ENCODE measurements at regions not wholly inside any gene's neighbourhood (a gene's known extent, or its start where the extent isn't known, plus 50 kb on each side); places are given as distances from the start of the nearest gene placed in this dataset.
"Not testable (repeated sequence)": the region's sequence is repeated elsewhere in the genome, so short reads cannot be mapped to it uniquely, and the experiment has no call there.

DNA sequence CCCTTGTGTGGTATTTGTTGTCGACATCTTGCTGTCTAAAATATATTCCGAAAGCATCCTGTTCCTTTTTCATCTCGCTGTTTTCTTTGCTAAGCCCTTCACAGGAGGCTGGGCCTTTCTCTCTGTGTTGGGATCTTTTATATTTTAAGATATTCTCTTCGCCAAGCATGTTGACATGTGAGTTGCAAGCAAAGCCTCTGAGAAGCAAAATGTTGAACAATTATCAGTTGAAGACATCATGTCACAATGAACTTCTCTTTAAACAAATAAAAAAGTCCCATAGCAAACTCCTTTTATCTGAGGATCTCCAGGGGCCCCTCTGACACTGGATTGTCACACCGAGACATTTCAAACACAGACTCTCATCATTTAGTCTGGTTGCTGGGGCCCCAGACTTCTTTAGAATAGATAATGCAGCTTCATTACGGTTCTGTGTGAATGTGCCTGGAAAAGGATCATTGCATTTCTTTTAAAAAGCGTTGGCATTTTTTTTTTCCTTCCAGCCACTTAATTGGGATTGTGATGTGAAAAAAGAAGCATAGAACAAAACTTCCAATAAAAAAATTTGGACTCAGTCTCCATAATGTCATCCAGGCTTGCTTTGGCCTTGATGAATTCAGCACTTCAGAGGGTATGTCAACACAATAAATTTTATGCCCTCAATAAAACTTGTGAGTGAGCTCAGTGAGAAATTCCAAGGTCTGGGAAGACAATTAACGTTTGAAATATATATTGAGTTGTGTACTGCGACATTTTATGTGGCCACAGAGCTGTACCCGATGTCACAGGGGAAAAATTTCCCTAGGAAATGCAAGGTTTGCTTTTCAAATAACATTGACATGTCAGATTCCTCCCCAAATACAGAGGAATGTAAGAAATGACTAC is 496.8 kb downstream of the XYLT1 start:
- intact Hi-C loops (cut with DNase I) = no loop called here
- no peaks in the 10 kb centered on the region for H3K9me3 ChIP-seq
- no peaks in the 10 kb centered on the region for H3K4me1 ChIP-seq
- no peak overlapping the region for H3K4me3 ChIP-seq
- 38 to 43% methylated on average over 10 of the region's 10 CpGs for WGBS, 2 donors
- no peaks in the 10 kb centered on the region for H3K27me3 ChIP-seq
- TF ChIP-seq POLR2A (IDR thresholded peaks at IDR 0.05) = no peak
- TF ChIP-seq, protein P1, sequence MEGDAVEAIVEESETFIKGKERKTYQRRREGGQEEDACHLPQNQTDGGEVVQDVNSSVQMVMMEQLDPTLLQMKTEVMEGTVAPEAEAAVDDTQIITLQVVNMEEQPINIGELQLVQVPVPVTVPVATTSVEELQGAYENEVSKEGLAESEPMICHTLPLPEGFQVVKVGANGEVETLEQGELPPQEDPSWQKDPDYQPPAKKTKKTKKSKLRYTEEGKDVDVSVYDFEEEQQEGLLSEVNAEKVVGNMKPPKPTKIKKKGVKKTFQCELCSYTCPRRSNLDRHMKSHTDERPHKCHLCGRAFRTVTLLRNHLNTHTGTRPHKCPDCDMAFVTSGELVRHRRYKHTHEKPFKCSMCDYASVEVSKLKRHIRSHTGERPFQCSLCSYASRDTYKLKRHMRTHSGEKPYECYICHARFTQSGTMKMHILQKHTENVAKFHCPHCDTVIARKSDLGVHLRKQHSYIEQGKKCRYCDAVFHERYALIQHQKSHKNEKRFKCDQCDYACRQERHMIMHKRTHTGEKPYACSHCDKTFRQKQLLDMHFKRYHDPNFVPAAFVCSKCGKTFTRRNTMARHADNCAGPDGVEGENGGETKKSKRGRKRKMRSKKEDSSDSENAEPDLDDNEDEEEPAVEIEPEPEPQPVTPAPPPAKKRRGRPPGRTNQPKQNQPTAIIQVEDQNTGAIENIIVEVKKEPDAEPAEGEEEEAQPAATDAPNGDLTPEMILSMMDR (IDR thresholded peaks at IDR 0.05) = no peak
- no peak for ATAC-seq
- H3K27ac ChIP-seq = no peak overlapping the region
- no peaks in the 10 kb centered on the region for H3K36me3 ChIP-seq (replicated peaks in 1 of 2; ENCODE audit: insufficient read depth in 1 of 2, low read depth in 2 of 2)
- no peak for DNase-seq

DNA sequence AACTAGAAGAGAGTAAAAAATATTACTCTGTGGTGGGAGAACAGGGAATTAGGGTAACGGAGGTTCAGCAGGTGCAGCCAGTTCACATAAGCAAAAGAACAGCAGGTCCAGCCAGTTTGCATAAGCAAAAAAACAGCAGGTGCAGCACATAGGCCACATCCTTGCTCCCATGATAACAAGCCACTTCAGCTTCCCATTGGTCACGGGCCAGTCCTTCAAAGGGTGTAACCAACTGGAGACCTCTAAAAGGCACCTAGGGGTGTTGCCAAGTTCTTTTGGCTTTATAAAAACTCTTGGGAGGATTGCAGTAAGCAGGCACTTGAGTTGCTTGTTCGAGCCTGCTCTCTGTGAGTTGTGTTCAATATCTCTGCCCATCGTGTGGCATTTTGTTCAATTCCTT is 488.1 kb downstream of the XYLT1 start:
- no peak for ATAC-seq
- TF ChIP-seq, protein P1 (IDR thresholded peaks at IDR 0.05) = no peak
- TF ChIP-seq POLR2A (IDR thresholded peaks at IDR 0.05) = no peak
- Histone ChIP-seq H3K9me3 (no peaks in the 10 kb centered on the region), H3K27me3 (no peaks in the 10 kb centered on the region), H3K27ac (no peak overlapping the region), H3K4me1 (no peaks in the 10 kb centered on the region), H3K36me3 (replicated peaks in 1 of 2; ENCODE audit: insufficient read depth in 1 of 2, low read depth in 2 of 2) (no peaks in the 10 kb centered on the region), H3K4me3 (no peak overlapping the region)
- DNase-seq = no peak
- intact Hi-C loops (cut with DNase I) = no loop called here
- 66 to 77% methylated on average over 4 of the region's 4 CpGs for WGBS, 2 donors

DNA sequence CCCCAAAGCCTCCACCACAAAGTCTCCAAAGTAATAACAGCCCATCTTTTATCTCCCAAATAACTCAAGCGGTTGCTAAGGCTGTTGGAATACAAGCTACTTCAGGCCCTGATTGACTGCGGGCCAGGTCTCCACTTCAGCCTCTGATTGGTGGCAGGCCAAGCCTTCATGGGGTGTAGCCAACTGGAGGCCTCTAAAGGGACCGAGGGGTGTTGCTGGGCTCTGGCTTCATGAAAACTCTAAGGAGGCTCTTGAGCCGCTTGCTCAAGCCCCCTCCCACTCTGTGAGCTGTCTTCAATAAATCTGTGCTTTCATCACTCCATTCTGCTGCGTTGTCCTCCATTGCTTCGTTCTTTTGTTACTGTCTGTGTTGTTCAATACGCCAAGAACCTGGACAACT is 487.2 kb downstream of the XYLT1 start:
- Histone ChIP-seq H3K9me3 (no peaks in the 10 kb centered on the region), H3K4me1 (no peaks in the 10 kb centered on the region), H3K27ac (no peak overlapping the region), H3K36me3 (replicated peaks in 1 of 2; ENCODE audit: insufficient read depth in 1 of 2, low read depth in 2 of 2) (no peaks in the 10 kb centered on the region), H3K4me3 (no peak overlapping the region), H3K27me3 (no peaks in the 10 kb centered on the region)
- DNase-seq = no peak
- 85 to 87% methylated on average over 7 of the region's 7 CpGs for WGBS, 2 donors
- no peak for ATAC-seq
- no peak for TF ChIP-seq POLR2A (IDR thresholded peaks at IDR 0.05)
- TF ChIP-seq, protein P1 (IDR thresholded peaks at IDR 0.05) = no peak
- intact Hi-C loops (cut with DNase I) = no loop called here

DNA sequence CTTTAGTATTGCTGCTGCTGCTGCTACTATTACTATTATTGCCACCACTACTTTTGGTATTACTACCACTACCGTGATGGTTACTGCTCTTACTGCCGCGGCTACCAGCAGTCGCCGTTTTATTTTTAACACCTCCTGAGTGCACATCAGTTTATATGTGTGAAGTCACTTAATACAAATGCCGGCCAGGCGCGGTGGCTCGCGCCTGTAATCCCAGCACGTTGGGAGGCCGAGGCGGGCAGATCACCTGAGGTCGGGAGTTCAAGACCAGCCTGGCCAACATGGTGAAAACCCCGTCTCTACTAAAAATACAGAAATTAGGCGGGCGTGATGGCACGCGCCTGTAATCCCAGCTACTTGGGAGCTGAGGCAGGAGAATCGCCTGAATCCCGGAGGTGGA is 486.7 kb downstream of the XYLT1 start:
- H3K4me3 ChIP-seq; ATAC-seq; H3K27ac ChIP-seq; intact Hi-C loops (cut with DNase I); H3K4me1 ChIP-seq; H3K9me3 ChIP-seq; H3K27me3 ChIP-seq; DNase-seq; H3K36me3 ChIP-seq (replicated peaks in 1 of 2; ENCODE audit: insufficient read depth in 1 of 2, low read depth in 2 of 2): not testable (repeated sequence)
- WGBS, 2 donors = 92 to 93% methylated on average over 10 to 21 of the region's 21 CpGs

DNA sequence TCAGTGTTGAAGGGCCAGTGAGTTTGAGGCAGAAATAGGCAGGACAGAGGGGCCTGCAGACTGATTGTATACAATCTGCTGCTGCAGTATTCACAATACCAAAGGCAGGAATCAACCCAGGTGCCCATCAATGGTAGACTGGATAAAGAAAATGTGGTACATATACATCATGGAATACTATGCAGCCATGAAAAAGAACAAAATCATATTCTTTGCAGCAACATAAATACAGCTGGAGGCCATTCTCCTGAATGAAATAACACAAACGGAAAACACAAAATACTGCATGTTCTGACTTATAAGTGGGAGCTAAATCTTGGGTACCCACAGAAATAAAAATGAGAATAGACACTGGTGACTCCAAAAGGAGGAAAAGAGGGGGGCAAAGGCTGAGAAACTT is 485.1 kb downstream of the XYLT1 start:
- Histone ChIP-seq H3K27me3 (no peaks in the 10 kb centered on the region), H3K4me1 (no peaks in the 10 kb centered on the region), H3K9me3 (no peaks in the 10 kb centered on the region), H3K4me3 (no peak overlapping the region), H3K27ac (no peak overlapping the region), H3K36me3 (replicated peaks in 1 of 2; ENCODE audit: insufficient read depth in 1 of 2, low read depth in 2 of 2) (no peaks in the 10 kb centered on the region)
- DNase-seq (no peak), ATAC-seq (no peak)
- WGBS, 2 donors = 35 to 74% methylated on average over 1 of the region's 1 CpG
- TF ChIP-seq, protein P1 (IDR thresholded peaks at IDR 0.05) = no peak
- TF ChIP-seq POLR2A (IDR thresholded peaks at IDR 0.05) = no peak
- intact Hi-C loops (cut with DNase I) = no loop called here

All from body of pancreas (tissue), 4 donors.